ENCODE measurements at regions not wholly inside any gene's neighbourhood (a gene's known extent, or its start where the extent isn't known, plus 50 kb on each side); places are given as distances from the start of the nearest gene placed in this dataset.
"Not testable (repeated sequence)": the region's sequence is repeated elsewhere in the genome, so short reads cannot be mapped to it uniquely, and the experiment has no call there.

DNA sequence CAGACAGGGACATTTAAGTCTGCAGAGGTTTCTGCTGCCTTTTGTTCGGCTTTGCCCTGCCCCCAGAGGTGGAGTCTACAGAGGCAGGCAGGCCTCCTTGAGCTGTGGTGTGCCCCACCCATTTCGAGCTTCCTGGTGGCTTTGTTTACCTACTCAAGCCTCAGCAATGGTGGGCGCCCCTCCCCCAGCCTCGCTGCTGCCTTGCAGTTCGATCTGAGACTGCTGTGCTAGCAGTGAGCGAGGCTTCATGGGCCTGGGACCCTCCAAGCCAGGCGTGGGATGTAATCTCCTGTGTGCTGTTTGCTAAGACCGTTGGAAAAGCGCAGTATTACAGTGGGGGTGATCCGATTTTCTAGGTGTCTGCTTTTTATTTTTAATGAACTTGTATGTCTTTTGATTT, 133.6 kb upstream of the NTRK2 start:
- H3K27me3 ChIP-seq (ENCODE audit: control insufficient read depth, insufficient read depth, low read length); H2BK120ac ChIP-seq (ENCODE audit: low read depth, low read length); CTCF ChIA-PET; in situ Hi-C loops (cut with MboI; ENCODE audit: low sequenced_read_pairs); H3K79me1 ChIP-seq (ENCODE audit: low read depth in 1 of 2, low read length in 2 of 2); H3K9me1 ChIP-seq (ENCODE audit: insufficient read depth, low read length); intact Hi-C loops (cut with micrococcal nuclease); H3K18ac ChIP-seq (ENCODE audit: low read depth, low read length); H2AFZ ChIP-seq (replicated peaks; ENCODE audit: low read length, poor library complexity); dilution Hi-C loops (cut with HindIII; ENCODE audit: low sequenced_read_pairs, unreplicated experiment); ATAC-seq (ENCODE audit: low read depth); H2AK5ac ChIP-seq (ENCODE audit: low read depth, low read length); H3K36me3 ChIP-seq (ENCODE audit: control insufficient read depth, insufficient read depth, low read length); H3K4me1 ChIP-seq (ENCODE audit: control insufficient read depth, insufficient read depth, low read length); H4K8ac ChIP-seq (ENCODE audit: low read depth in 2 of 2, low read length in 2 of 2); H3K56ac ChIP-seq (ENCODE audit: extremely low read depth, insufficient read depth, low read length); H3K4ac ChIP-seq (ENCODE audit: low read depth, low read length); H3K14ac ChIP-seq (replicated peaks; ENCODE audit: low read depth, low read length); H2BK5ac ChIP-seq (ENCODE audit: low read depth, low read length, poor library complexity, severe bottlenecking); H3K23ac ChIP-seq (ENCODE audit: low read depth, low read length); H4K91ac ChIP-seq (ENCODE audit: insufficient read depth, low read depth, low read length); H3K9ac ChIP-seq (ENCODE audit: low read depth, low read length); BruUV-seq (replicated peaks); POLR2A ChIA-PET (ENCODE audit: unreplicated experiment); H3K4me3 ChIP-seq (ENCODE audit: insufficient read depth, low read depth, low read length); H4K20me1 ChIP-seq (ENCODE audit: insufficient read depth, low read length); H2BK15ac ChIP-seq (ENCODE audit: low read depth, low read length); H2AK9ac ChIP-seq (replicated peaks; ENCODE audit: low read depth, low read length, poor library complexity); DNase-seq; H3K4me2 ChIP-seq (ENCODE audit: low read depth, low read length); H3K9me3 ChIP-seq (ENCODE audit: control insufficient read depth, insufficient read depth, low read length); H4K5ac ChIP-seq (ENCODE audit: low read depth, low read length); H3K27ac ChIP-seq (ENCODE audit: insufficient read depth, low read length); H2BK20ac ChIP-seq (ENCODE audit: low read depth, low read length): not testable (repeated sequence)
- no CpG with 5 or more reads among the region's 10 CpGs for WGBS, 2 experiments (ENCODE audit: extremely low coverage in 2 of 2, insufficient read length in 1 of 2)

Measured in IMR-90 (cell line).